GM18951 (cell line): ENCODE measurements at regions not wholly inside any gene's neighbourhood (a gene's known extent, or its start where the extent isn't known, plus 50 kb on each side); places are given as distances from the start of the nearest gene placed in this dataset.

Experiments used
- POLR2A ChIP-seq: IDR thresholded peaks from 4 replicates; pipeline ENCODE4 v1.6.1; 2011; ENCODE audit warnings: mild to moderate bottlenecking; ENCODE audit not compliant: insufficient read length, insufficient read depth; ENCODE audit errors: extremely low read depth
- in situ Hi-C: fragments of 300-500 bp; cut with MboI; formaldehyde crosslinking; loops from one replicate; pipeline ENCODE4 v1.12.0; 2022; ENCODE audit warnings: low sequenced_read_pairs, mixed read lengths, inconsistent platforms; ENCODE audit not compliant: unreplicated experiment

DNA sequence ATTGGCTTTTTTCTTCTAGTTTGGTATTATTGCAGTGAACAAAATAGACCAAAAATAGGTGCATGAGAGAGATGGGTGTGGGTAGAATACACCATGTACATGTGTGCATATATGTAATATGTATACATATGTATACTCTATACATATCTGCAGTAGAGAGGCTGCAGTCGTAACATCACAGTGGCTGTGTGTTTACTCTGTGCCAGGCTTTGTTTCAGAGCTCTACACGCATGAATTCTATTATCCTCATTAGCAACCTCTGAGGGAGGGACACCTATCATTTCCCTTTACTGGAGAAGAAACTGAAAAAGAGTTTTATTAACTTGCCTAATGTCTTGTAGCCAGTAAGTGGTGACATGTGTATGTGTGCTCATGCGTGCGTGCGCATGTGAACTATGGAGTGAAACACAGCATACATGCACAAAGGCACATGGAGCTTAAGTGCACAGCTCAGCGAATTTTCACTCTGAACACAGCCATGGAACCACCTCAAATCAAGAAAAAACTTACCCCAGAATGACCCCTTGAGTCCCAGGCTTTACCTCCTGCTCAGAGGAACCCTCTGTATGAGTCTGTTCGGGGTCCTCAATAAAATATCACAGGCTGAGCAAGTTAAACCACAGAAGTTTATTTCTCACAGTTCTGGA lies 452.5 kb downstream of the CDH26 start:
- in situ Hi-C loops, result no loop called here
- no peak for TF ChIP-seq POLR2A

DNA sequence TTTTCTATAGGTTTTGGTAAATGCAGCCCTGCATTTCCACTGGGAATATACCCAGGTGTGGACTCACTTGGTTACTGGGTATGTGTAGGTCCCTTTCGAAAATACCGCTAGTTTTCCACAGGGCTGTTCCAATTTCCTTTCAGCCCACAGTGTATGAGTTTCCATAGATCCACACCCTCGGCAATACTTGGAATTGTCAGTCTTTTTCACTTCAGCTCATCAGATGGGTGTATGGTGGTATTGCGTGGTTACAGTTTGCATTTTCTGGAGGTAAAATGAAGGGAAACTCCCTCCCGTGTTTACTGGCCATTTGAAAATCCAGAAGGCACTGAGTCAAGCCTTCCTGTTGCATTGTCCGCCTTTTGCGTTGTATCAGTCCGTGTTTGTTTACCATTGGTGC lies 453.6 kb downstream of the CDH26 start:
- in situ Hi-C loops, result no loop called here
- no peak for TF ChIP-seq POLR2A

- in situ Hi-C loops, result no loop called here
- TF ChIP-seq POLR2A, result no peak
Observed at GRCh38 chr20:60420676-60421229, 462.5 kb downstream of the CDH26 start.

GRCh38 chr20:60422848-60423247 lies 464.6 kb downstream of the CDH26 start:
- in situ Hi-C loops, result no loop called here
- TF ChIP-seq POLR2A, result no peak

- no peak for TF ChIP-seq POLR2A
- in situ Hi-C loops, result no loop called here
Observed at GRCh38 chr20:60424267-60424902, 466.2 kb downstream of the CDH26 start.

DNA sequence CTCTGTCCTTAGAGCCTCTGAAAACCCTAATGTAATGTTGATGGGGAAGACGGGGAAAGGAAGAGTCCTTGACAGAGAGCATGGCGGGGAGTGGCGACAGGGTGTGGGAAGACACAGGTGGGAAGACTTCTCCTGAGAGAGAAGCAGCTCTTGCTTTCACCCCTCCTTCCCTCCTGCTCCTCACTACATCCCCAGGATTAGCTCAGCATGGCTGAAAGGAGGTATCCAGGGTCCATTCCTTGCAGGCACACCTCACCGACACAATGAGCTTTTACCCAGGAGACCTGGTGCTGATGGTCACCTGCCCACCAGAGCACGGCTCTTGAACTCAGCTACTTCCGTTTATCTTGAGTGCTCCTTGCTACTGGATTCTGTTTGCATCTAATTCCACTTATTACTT lies 469.3 kb downstream of the CDH26 start:
- no peak for TF ChIP-seq POLR2A
- in situ Hi-C loops, result no loop called here

GRCh38 chr20:60428651-60429050 lies 470.4 kb downstream of the CDH26 start:
- TF ChIP-seq POLR2A, result no peak

DNA sequence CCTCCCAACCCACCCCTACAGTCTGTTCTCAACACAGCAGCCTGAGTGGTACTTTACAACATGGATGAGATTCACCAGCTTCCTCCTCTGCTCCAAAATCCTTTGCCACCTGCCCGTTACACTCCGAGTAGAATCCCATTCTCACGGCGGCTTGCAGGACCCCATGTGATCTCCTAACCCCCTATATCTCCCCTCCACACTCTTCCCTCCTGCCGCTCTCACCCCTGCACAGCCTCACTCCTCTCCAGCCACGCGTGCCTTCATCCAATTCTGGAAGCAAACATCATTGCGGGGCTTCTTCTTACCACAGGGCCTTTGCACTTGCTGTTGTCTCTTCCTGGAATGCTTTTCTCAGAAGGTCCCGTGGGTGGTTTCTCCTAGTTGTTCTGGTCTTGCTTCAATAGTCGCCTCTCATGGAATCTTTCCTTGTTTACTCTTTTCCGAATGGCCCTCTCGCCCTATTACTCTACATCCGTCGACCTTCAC lies 472.3 kb downstream of the CDH26 start:
- no peak for TF ChIP-seq POLR2A
- in situ Hi-C loops, result no loop called here

More at GRCh38 chr20:60428651-60429050, 470.4 kb downstream of the CDH26 start:
- in situ Hi-C loops, result no loop called here

DNA sequence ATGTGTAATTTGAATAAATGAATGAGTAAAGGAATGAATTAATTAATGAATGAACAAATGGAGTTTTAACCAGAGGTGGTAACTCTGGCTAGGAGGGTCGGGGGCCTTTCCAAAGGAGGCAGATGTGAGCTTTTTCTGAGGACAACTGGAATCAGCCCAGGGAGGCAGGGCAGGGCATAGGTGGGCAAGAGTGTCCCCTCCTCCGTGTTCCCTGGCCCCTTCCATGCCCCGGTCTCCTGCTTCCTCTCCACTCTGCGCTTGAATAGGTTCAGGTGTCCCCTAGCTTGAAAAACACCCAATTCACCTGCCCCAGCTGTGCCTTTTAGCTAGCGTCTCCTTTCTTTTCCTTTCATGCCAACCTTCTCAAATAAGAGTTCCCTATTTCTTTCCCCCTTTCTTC lies 473.1 kb downstream of the CDH26 start:
- in situ Hi-C loops, result no loop called here
- no peak for TF ChIP-seq POLR2A

- in situ Hi-C loops, result no loop called here
Observed at GRCh38 chr20:60437418-60437817, 479.2 kb downstream of the CDH26 start.

DNA sequence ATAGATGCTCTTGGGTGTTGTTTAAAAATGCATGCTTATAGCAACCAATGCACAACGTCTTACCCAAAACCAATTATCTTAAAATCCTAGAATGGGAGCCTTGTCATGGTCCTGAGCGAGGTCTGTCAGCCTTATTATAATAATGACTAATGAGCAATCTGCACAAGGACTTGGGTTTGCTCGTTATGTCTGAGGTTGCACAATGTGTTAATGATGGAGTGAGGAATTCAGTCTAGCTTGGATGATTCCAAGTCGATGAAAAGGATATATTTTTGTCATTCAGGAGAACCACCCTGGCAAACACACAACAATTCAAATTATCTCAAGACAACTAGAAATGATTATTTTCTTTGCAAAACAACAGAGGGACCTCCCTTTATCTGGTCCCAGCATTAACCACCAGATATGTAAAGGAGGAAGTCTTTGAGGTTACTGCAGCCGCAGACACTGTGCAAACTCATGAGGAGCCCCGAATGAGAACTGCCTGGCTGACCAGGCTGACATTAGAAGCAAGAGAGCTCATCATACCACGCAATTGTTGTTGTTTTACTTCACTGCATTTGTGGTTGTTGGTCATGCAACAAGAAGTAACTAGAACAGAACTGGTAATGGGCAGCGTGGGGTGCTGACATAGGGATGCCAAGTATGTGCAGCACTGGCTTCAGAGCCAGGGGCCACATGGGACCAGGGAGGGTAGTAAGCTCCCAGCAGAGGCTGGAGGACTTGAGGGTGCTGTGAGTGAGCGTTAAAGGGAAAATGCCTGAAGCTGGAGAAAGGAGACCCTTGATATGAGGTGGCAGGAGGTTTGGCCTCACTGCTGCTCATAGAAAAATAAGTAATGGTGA lies 488.3 kb downstream of the CDH26 start:
- in situ Hi-C loops, result no loop called here
- no peak for TF ChIP-seq POLR2A

More at GRCh38 chr20:60437418-60437817, 479.2 kb downstream of the CDH26 start:
- TF ChIP-seq POLR2A, result no peak

GRCh38 chr20:60447703-60448102 lies 489.5 kb downstream of the CDH26 start:
- TF ChIP-seq POLR2A, result no peak
- in situ Hi-C loops, result no loop called here

- in situ Hi-C loops, result no loop called here
- no peak for TF ChIP-seq POLR2A
Observed at GRCh38 chr20:60453388-60454246, 495.4 kb downstream of the CDH26 start.

DNA sequence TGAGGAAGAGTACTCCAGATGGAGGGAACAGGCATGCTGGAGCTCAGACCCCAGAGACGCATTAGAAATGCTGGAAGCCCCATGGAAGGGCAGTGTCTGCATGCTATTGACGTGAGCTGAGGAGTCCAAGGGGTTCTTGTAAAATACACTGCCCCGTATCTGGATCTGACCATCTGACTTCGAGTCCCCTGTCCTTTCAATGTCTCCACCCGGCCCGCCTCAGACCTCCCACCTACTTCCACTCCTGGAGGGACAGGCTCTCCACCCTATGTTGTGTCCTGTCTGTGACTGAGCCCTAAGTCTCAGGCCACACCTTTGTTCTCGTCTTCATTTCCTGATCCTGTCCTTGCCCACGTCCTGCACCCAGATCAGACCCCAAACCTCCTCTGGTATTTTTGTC lies 496.3 kb downstream of the CDH26 start:
- in situ Hi-C loops, result no loop called here
- TF ChIP-seq POLR2A, result no peak
